ENCODE measurements at regions not wholly inside any gene's neighbourhood (a gene's known extent, or its start where the extent isn't known, plus 50 kb on each side); places are given as distances from the start of the nearest gene placed in this dataset.

GRCh38 chr15:70451821-70452653 is 311.3 kb downstream of the UACA start:
- no peak for DNase-seq (ENCODE audit: insufficient read length, low spot score)

GRCh38 chr15:70450142-70450443 is 313.3 kb downstream of the UACA start:
- FAIRE-seq = no peak
- no peak for DNase-seq (ENCODE audit: insufficient read length, low spot score)

More at GRCh38 chr15:70451821-70452653, 311.3 kb downstream of the UACA start:
- no peak for FAIRE-seq

DNA sequence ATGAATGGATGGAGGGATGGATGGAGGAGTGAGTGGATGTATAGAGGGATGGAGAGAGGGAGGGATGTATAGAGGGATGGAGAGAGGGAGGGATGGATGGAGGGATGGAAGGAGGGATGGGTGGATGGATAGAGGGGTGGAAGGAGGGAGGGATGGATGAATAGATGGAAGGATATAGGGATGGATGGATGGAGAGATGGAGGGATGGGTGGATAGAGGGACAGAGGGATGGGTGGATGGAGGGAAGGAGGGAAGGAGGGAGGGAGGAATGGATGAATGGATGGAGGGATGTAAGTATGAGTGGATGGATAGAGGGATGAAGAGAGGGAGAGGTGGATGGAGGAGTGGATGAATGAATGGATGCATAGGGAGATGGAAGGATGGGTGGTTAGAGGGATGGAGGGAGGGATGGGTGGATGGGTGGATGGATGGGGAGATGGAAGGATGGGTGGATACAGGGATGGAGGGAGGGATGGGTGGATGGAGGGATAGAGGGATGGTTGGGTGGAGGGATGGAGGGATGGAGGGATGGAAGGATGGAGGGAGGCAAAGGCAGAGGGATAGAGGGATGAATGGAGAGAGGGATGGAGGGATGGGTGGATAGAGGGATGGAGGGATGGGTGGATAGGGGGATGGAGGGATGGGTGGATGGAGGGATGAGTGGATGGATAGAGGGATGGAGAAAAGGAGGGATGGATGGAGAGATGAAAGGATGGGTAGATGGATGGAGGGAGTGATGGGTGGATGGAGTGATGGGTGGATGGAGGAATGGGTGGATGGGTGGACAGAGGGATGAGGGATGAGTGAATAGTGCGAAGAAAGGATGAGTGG is 313.8 kb downstream of the UACA start:
- DNase-seq (ENCODE audit: insufficient read length, low spot score) = no peak
- no peak for FAIRE-seq

- DNase-seq (ENCODE audit: insufficient read length, low spot score) (no peak), FAIRE-seq (no peak)
Measured at GRCh38 chr15:70447928-70448698, 315.2 kb downstream of the UACA start.

GRCh38 chr15:70447521-70447920 is 315.8 kb downstream of the UACA start:
- DNase-seq (ENCODE audit: insufficient read length, low spot score) (no peak), FAIRE-seq (no peak)

DNA sequence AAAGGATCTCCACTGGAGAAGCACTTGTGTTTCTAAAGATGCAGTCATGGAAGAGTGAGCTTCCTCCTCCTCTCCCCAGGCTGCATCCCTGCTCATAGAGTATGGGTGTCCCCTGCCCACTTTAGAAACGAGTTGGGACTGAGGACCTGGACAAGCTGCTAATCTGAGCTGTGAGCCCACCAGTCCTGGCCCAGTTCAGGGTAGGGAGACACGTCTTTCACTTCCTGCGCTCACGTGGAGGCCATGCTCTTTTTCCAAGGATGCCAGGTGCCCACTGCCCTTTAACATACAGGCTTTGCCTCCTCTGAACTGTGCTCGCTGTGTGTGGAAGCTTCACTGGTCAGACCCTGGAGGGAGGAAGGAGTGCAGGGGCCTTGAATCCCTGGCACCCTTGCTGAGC is 316.3 kb downstream of the UACA start:
- FAIRE-seq = no peak
- no peak for DNase-seq (ENCODE audit: insufficient read length, low spot score)

GRCh38 chr15:70443486-70444273 is 319.7 kb downstream of the UACA start:
- no peak for DNase-seq (ENCODE audit: insufficient read length, low spot score)
- no peak for FAIRE-seq

DNA sequence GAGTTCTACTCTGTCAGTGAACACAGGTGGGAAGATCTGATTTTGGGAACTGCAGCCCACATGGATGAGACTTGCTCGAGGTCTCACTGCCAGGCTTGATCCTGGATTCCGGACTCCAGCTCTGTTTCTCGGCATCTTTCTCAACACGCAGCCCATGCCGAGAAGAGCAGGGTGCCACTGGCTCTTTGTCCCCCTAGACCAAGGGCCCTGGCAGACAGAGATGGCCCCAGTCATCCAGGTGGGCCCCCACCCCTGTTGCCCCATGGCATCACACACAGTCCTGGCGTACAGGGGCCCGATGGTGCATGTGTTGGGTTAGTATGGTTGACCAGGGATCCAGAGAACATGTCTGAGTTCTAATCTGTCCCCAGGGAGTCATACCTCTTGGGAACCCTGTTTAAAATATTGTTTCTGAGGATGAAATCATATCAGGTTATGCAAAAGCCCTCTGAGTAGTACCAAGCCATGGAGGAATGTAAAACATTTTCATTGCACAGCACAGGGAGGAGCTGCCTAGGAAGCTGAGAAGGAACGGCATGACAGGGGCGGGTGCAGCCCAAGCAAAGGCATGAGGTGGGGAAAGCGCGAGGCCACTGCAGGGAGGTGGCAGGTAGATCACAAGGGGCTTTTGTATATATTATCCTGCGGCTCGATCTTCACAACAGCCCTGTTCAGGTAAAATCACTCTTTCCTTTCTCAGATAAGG is 320.6 kb downstream of the UACA start:
- FAIRE-seq (no peak), DNase-seq (ENCODE audit: insufficient read length, low spot score) (no peak)

DNA sequence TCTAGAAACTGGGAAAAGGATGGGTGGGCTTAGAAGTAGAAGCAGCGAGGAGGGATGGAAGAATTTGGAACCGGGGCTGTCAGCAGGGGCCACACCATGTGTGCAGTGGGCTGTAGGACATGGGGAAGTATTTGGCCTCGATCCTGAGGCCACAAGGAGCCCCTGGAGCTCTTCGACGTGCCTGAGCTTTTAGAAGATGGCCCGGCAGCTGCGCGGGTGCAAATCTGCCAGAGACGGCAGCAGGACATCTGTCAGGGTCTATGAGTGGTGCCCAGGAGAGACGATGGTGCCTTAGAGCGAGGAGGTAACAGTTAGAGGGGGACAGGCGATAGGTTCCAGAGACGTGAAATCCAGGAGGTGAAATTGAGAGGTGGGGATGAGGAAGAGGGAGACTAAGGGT is 321.1 kb downstream of the UACA start:
- no peak for DNase-seq (ENCODE audit: insufficient read length, low spot score)
- no peak for FAIRE-seq

- DNase-seq (ENCODE audit: insufficient read length, low spot score) = no peak
- no peak for FAIRE-seq
Measured at GRCh38 chr15:70440416-70441138, 322.8 kb downstream of the UACA start.

DNA sequence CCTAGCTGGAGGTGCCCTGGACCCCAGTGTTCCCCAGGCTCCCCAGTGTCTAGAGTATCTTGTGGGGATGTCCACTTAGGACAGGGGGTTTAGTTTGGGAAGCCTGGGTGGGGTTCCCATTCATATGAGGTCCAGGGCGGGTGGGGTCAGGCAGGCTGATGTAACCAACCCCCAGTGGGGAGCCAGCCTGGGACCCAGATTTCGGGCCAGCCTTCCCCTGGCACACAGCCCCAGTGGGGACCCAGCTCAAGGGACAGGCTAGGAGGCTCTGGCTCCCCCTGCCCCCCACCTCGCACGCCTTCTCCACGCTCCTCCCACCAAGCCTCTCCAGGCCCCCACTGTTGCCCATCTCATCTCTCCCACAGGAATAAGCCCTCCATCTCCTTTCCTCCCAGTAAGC is 323.5 kb downstream of the UACA start:
- no peak for FAIRE-seq
- DNase-seq (ENCODE audit: insufficient read length, low spot score) = no peak

GRCh38 chr15:70439304-70439877 is 324.0 kb downstream of the UACA start:
- no peak for FAIRE-seq
- DNase-seq (ENCODE audit: insufficient read length, low spot score) = no peak

DNA sequence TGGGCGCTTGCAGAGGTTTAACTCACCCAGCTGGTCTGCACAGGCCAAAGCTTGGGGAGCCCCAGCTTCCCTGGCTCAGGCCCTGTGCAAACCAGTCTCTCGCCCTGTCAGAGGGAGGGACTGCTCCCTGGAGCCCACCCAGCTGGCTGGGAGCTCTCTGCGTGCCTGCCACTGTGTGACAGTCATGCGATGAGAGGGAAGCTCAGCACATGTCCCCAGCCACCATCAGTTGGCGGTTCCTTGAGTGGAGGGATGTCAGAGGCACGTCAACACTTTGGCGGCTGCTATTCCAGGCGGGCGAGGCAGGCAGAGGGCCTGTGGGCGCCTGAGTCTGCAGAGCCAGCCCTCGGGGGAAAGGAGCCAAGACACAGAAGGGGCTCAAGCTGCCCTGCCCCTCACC is 324.6 kb downstream of the UACA start:
- FAIRE-seq (no peak), DNase-seq (ENCODE audit: insufficient read length, low spot score) (no peak)

- no peak for FAIRE-seq
- no peak for DNase-seq (ENCODE audit: insufficient read length, low spot score)
Measured at GRCh38 chr15:70437882-70438451, 325.4 kb downstream of the UACA start.

- DNase-seq (ENCODE audit: insufficient read length, low spot score) = no peak
Measured at GRCh38 chr15:70437089-70437488, 326.3 kb downstream of the UACA start.

GRCh38 chr15:70436428-70436827 is 326.9 kb downstream of the UACA start:
- FAIRE-seq = peak; percentile 74
- no peak for DNase-seq (ENCODE audit: insufficient read length, low spot score)

More at GRCh38 chr15:70437089-70437488, 326.3 kb downstream of the UACA start:
- FAIRE-seq = no peak

GRCh38 chr15:70435872-70436271 is 327.5 kb downstream of the UACA start:
- FAIRE-seq (no peak), DNase-seq (ENCODE audit: insufficient read length, low spot score) (no peak)

GRCh38 chr15:70435369-70435768 is 328.0 kb downstream of the UACA start:
- no peak for FAIRE-seq
- peak; percentile 57 for DNase-seq (ENCODE audit: insufficient read length, low spot score)
